CD4-positive, alpha-beta T cell (primary cell): ENCODE measurements at regions not wholly inside any gene's neighbourhood (a gene's known extent, or its start where the extent isn't known, plus 50 kb on each side); places are given as distances from the start of the nearest gene placed in this dataset.

Source experiments
- ATAC-seq: fragments of 200-7000 bp; cut with Tn5 transposase; one replicate; pipeline ENCODE4 v1.10.0; 2022; ENCODE audit warnings: mild to moderate bottlenecking; ENCODE audit not compliant: poor library complexity
- CTCF ChIA-PET: fragments of 350-600 bp; sonication (Branson Sonifier 250); formaldehyde crosslinking; loops from one replicate; lab custom pipeline; 2021; ENCODE audit warnings: antibody characterized with exemption, inconsistent platforms; lab: Charles Lee
- POLR2A ChIA-PET: fragments of 350-600 bp; sonication (Branson Sonifier 250); formaldehyde crosslinking; loops from one replicate; lab custom pipeline; 2021; ENCODE audit warnings: antibody characterized with exemption, inconsistent platforms; lab: Charles Lee
- DNase-seq, 14 experiments: peaks; one replicate each; pipeline ENCODE4 v3.0.0-alpha.2; 2013 to 2020; ENCODE audit warnings: mixed read lengths in 2 of 14
- H3K27ac ChIP-seq, 2 donors: one replicate each; pipeline versions ENCODE4 v1.5.1 to v1.7.0; 2013; ENCODE audit warnings: low read length in 2 of 2, low read depth in 1 of 2, mild to moderate bottlenecking in 1 of 2
- H3K27me3 ChIP-seq, 2 experiments: 1 replicate in 1 of 2; 2 replicates in 1 of 2; pipeline versions ENCODE4 v1.6.1 to v1.7.0; 2013; ENCODE audit warnings: low read length in 2 of 2, control low read depth in 1 of 2, mild to moderate bottlenecking in 1 of 2, moderate library complexity in 1 of 2; ENCODE audit not compliant: insufficient read depth in 2 of 2, control insufficient read depth in 1 of 2
- H3K36me3 ChIP-seq: one replicate; pipeline ENCODE4 v1.6.1; 2013; ENCODE audit warnings: low read length, control low read depth; ENCODE audit not compliant: insufficient read depth
- H3K4me1 ChIP-seq: one replicate; pipeline ENCODE4 v1.6.1; 2013; ENCODE audit warnings: low read length, control low read depth; ENCODE audit not compliant: insufficient read depth
- H3K4me3 ChIP-seq: one replicate; pipeline ENCODE4 v1.5.1; 2013; ENCODE audit warnings: mild to moderate bottlenecking, low read length, moderate library complexity
- H3K9me3 ChIP-seq, 2 experiments: 1 replicate in 1 of 2; 2 replicates in 1 of 2; pipeline versions ENCODE4 v1.6.1 to v1.7.0; 2013; ENCODE audit warnings: low read length in 2 of 2, mild to moderate bottlenecking in 2 of 2, control low read depth in 1 of 2, moderate library complexity in 1 of 2; ENCODE audit not compliant: control insufficient read depth in 1 of 2, insufficient read depth in 1 of 2
- H3K27ac Mint-ChIP-seq: one replicate; pipeline ENCODE4 v1.8.0; 2020; ENCODE audit warnings: mixed read lengths
- H3K27me3 Mint-ChIP-seq: one replicate; pipeline ENCODE4 v1.8.0; 2021; ENCODE audit warnings: mixed read lengths
- H3K36me3 Mint-ChIP-seq: one replicate; pipeline ENCODE4 v1.8.0; 2021; ENCODE audit warnings: low read depth, mixed read lengths
- H3K4me1 Mint-ChIP-seq: one replicate; pipeline ENCODE4 v1.8.0; 2021; ENCODE audit warnings: low read depth, mixed read lengths
- H3K4me3 Mint-ChIP-seq: one replicate; pipeline ENCODE4 v1.8.0; 2020; ENCODE audit warnings: mild to moderate bottlenecking, mixed read lengths
- H3K9me3 Mint-ChIP-seq: one replicate; pipeline ENCODE4 v1.8.0; 2020; ENCODE audit warnings: mixed read lengths
- CTCF ChIP-seq: fragments of 200-600 bp; IDR thresholded peaks from one replicate; pipeline ENCODE4 v1.8.0; 2022; ENCODE audit warnings: antibody characterized with exemption, mild to moderate bottlenecking
- intact Hi-C, 2 experiments: fragments of 100-400 bp; cut with DNase I in 1 of 2; cut with micrococcal nuclease in 1 of 2; formaldehyde crosslinking; loops; one replicate each; pipeline versions ENCODE4 v1.15.1 to v1.9.0; 2023 to 2025; cut with DNase I, micrococcal nuclease

GRCh38 chrX:6371353-6371752, 142.7 kb upstream of the NLGN4X start:
- no peaks in the 10 kb centered on the region for H3K9me3 Mint-ChIP-seq
- no peaks in the 10 kb centered on the region for H3K4me1 ChIP-seq
- no peak overlapping the region for H3K4me3 Mint-ChIP-seq
- ATAC-seq: no peak
- no peak overlapping the region for H3K27ac Mint-ChIP-seq
- H3K27ac ChIP-seq: no peak overlapping the region
- no peaks in the 10 kb centered on the region for H3K36me3 Mint-ChIP-seq
- H3K27me3 Mint-ChIP-seq: no peaks in the 10 kb centered on the region
- no peaks in the 10 kb centered on the region for H3K27me3 ChIP-seq
- H3K4me1 Mint-ChIP-seq: no peaks in the 10 kb centered on the region
- intact Hi-C loops: no loop called here
- CTCF ChIA-PET: interaction anchor here (0.7 kb wide), 1 partner anchor 1641 kb away, joined by 4 read pairs; no protein-coding TSS in a partner anchor
- no peaks in the 10 kb centered on the region for H3K36me3 ChIP-seq
- H3K9me3 ChIP-seq: no peaks in the 10 kb centered on the region
- TF ChIP-seq CTCF: no peak
- POLR2A ChIA-PET: no interaction called here
- no peak overlapping the region for H3K4me3 ChIP-seq
- no peak for DNase-seq

- intact Hi-C loops: no loop called here
- no peak overlapping the region for H3K4me3 ChIP-seq
- ChIA-PET CTCF (no interaction called here), POLR2A (no interaction called here)
- Mint-ChIP-seq H3K9me3 (no peaks in the 10 kb centered on the region), H3K36me3 (no peaks in the 10 kb centered on the region), H3K27me3 (no peaks in the 10 kb centered on the region), H3K27ac (no peak overlapping the region), H3K4me1 (no peaks in the 10 kb centered on the region), H3K4me3 (no peak overlapping the region)
- H3K9me3 ChIP-seq: no peaks in the 10 kb centered on the region
- no peak for DNase-seq
- H3K27me3 ChIP-seq: no peaks in the 10 kb centered on the region
- no peak for TF ChIP-seq CTCF
- ATAC-seq: no peak
- H3K36me3 ChIP-seq: no peaks in the 10 kb centered on the region
- H3K4me1 ChIP-seq: no peaks in the 10 kb centered on the region
- no peak overlapping the region for H3K27ac ChIP-seq
These were observed 134.5 kb upstream of the NLGN4X start for GRCh38 chrX:6363188-6363587.

DNA sequence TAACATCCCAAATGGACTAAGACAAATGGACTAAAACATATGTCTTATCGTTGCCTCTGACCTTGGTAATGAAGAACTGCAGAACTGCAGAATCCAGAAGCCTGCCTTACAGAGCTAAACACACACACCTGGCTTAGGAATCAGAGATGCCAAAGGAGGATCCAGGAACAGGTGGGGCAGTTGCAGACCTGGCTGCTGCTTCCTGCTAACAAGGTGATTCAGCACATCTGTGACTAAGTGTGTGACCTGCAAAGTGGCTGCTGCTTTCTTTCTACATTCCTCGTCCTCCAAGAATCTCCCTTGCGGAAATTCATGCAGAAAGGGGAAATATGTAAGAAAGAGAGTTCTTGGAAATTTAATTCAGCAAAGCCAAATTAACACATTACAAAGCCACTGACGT, 96.8 kb upstream of the NLGN4X start:
- ATAC-seq (no peak), DNase-seq (no peak)
- CTCF ChIA-PET: no interaction called here
- Mint-ChIP-seq H3K4me1 (no peaks in the 10 kb centered on the region), H3K27me3 (no peaks in the 10 kb centered on the region), H3K36me3 (no peaks in the 10 kb centered on the region), H3K4me3 (no peak overlapping the region), H3K9me3 (peaks cover 4% of the 10 kb centered on the region), H3K27ac (no peak overlapping the region)
- no peaks in the 10 kb centered on the region for H3K4me1 ChIP-seq
- no peak overlapping the region for H3K4me3 ChIP-seq
- no peak overlapping the region for H3K27ac ChIP-seq
- intact Hi-C loops: no loop called here
- TF ChIP-seq CTCF: no peak
- H3K9me3 ChIP-seq: no peaks in the 10 kb centered on the region
- POLR2A ChIA-PET: no interaction called here
- H3K27me3 ChIP-seq: no peaks in the 10 kb centered on the region
- no peaks in the 10 kb centered on the region for H3K36me3 ChIP-seq
